ENCODE measurements at regions not wholly inside any gene's neighbourhood (a gene's known extent, or its start where the extent isn't known, plus 50 kb on each side); places are given as distances from the start of the nearest gene placed in this dataset.

DNA sequence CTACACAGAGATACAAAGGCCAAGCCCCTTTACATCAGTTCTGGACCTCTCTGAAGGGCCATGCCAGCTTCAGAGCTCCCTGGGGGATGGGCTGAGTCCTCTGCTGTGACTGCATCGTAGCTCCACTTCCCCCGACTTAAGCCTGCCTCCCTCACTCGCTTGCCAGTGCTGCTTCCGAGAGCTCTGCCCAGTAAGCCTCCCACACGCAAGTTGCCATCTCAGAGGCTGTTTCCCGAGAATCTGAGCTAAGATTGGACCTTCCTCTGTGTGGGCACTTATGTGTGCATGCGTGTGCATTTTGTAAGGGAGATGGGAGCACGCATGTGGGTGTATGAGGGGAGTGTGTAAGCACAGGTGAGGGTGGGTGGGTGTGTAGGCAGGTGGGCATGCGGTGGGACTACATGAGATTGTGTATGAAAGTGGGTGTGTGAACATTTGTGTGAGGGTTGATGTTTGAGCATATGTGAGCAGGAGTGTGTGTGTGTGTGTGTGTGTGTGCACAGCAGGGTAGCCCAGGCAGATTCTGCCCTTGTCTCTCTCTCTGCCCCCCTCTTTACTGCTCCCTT is 163.0 kb upstream of the SYT13 start:
- no peaks in the 10 kb centered on the region for H3K79me1 ChIP-seq (ENCODE audit: insufficient read depth, low read depth, low read length, poor library complexity, severe bottlenecking)
- H4K8ac ChIP-seq (replicated peaks; ENCODE audit: insufficient read length, low read depth, low read length) = no peak overlapping the region
- H2BK120ac ChIP-seq (ENCODE audit: low read depth, low read length, poor library complexity, severe bottlenecking) = no peak overlapping the region
- H3K18ac ChIP-seq (ENCODE audit: insufficient read length, low read depth, low read length) = no peak overlapping the region
- WGBS (ENCODE audit: extremely low coverage, insufficient read length, low lambda C conversion rate) = no CpG with 5 or more reads among the region's 9 CpGs
- no peak for TF ChIP-seq CTCF (conservative IDR thresholded peaks at IDR 0.05)
- H3K4me1 ChIP-seq (ENCODE audit: insufficient read depth, low read length) = no peaks in the 10 kb centered on the region
- no peak overlapping the region for H2BK12ac ChIP-seq (ENCODE audit: insufficient read length, low read depth, low read length)
- H2AFZ ChIP-seq (ENCODE audit: low read length) = no peak overlapping the region
- H3K27me3 ChIP-seq (ENCODE audit: insufficient read depth, low read length) = no peaks in the 10 kb centered on the region
- Mint-ChIP-seq H3K27ac (no peak overlapping the region), H3K27me3 (ENCODE audit: low read depth) (no peaks in the 10 kb centered on the region; the same call in 1 of the 2 replicates), H3K4me3 (no peak overlapping the region), H3K4me1 (peaks cover 3 to 10% of the 10 kb centered on the region in 2 experiments), H3K36me3 (ENCODE audit: insufficient read depth in 1 of 3, low read depth in 3 of 3) (no peaks in the 10 kb centered on the region), H3K9me3 (no peaks in the 10 kb centered on the region)
- no peak overlapping the region for H4K91ac ChIP-seq (ENCODE audit: insufficient read length, low read depth, low read length)
- no peak overlapping the region for H3K27ac ChIP-seq (ENCODE audit: insufficient read length, low read depth, low read length)
- no peak overlapping the region for H3T11ph ChIP-seq (ENCODE audit: low read length)
- no peak for DNase-seq
- H4K5ac ChIP-seq (ENCODE audit: insufficient read length, low read depth, low read length) = no peak overlapping the region
- no peak overlapping the region; the same call in 1 of the 2 replicates for H3K14ac ChIP-seq (ENCODE audit: insufficient read depth, low read length)
- no peak overlapping the region for H3K56ac ChIP-seq (ENCODE audit: insufficient read length, low read depth, low read length)
- no peak overlapping the region for H2BK15ac ChIP-seq (ENCODE audit: low read depth, low read length)
- no peaks in the 10 kb centered on the region for H3K79me2 ChIP-seq (ENCODE audit: insufficient read depth, low read length)
- no peak overlapping the region for H3K9ac ChIP-seq (ENCODE audit: extremely low read depth, insufficient read length, low read length)
- no peak overlapping the region for H2BK5ac ChIP-seq (ENCODE audit: insufficient read length, low read length)
- no peaks in the 10 kb centered on the region for H4K20me1 ChIP-seq (ENCODE audit: control insufficient read depth, insufficient read depth, insufficient read length)
- no peak overlapping the region for H2AK5ac ChIP-seq (ENCODE audit: insufficient read length, low read length)
- H3K4me2 ChIP-seq (ENCODE audit: insufficient read depth, insufficient read length, low read length) = no peak overlapping the region
- H3K23me2 ChIP-seq (ENCODE audit: insufficient read length, low read depth, low read length, poor library complexity, severe bottlenecking) = no peaks in the 10 kb centered on the region
- no peaks in the 10 kb centered on the region for H3K9me3 ChIP-seq (ENCODE audit: control insufficient read depth, low read depth, low read length)
- no peak overlapping the region for H3K23ac ChIP-seq (ENCODE audit: insufficient read length, low read depth, low read length)
- H2BK20ac ChIP-seq (ENCODE audit: low read depth, low read length, poor library complexity, severe bottlenecking) = no peak overlapping the region
- no peak overlapping the region for H3K4ac ChIP-seq (ENCODE audit: low read depth, low read length)

All from H9 (cell line).